Mesothelial cell of epicardium (in vitro differentiated cells): ENCODE measurements at regions not wholly inside any gene's neighbourhood (a gene's known extent, or its start where the extent isn't known, plus 50 kb on each side); places are given as distances from the start of the nearest gene placed in this dataset.
A peak's percentile ranks its signal among the peaks of the same experiment; 100 is the strongest.

ENCODE experiments used
- DNase-seq, 2 experiments: peaks; one replicate each; pipeline ENCODE4 v3.0.0; 2021; ENCODE audit warnings: low spot score in 2 of 2; ENCODE audit not compliant: unreplicated experiment in 2 of 2
- H3K27ac Mint-ChIP-seq: 2 replicates; pipeline ENCODE4 v1.8.0; 2021; ENCODE audit warnings: mixed read lengths
- H3K27me3 Mint-ChIP-seq: 2 replicates; pipeline ENCODE4 v1.8.0; 2021; ENCODE audit warnings: low read depth, mixed read lengths
- H3K36me3 Mint-ChIP-seq: 2 replicates; pipeline ENCODE4 v1.8.0; 2021; ENCODE audit warnings: mixed read lengths
- H3K4me1 Mint-ChIP-seq: 2 replicates; pipeline ENCODE4 v1.8.0; 2021; ENCODE audit warnings: mixed read lengths
- H3K4me3 Mint-ChIP-seq: 2 replicates; pipeline ENCODE4 v1.8.0; 2021; ENCODE audit warnings: mild to moderate bottlenecking, moderate library complexity, mixed read lengths
- H3K9me3 Mint-ChIP-seq: 2 replicates; pipeline ENCODE4 v1.8.0; 2021; ENCODE audit warnings: mixed read lengths
- CTCF ChIP-seq: fragments of 200-600 bp; sonication (generic); IDR thresholded peaks from one replicate; pipeline ENCODE4 v1.5.0; 2021; ENCODE audit warnings: antibody characterized with exemption; ENCODE audit not compliant: unreplicated experiment

GRCh38 chr3:189508784-189509501, 122.2 kb upstream of the TP63 start:
- Mint-ChIP-seq H3K9me3 (no peaks in the 10 kb centered on the region), H3K36me3 (no peaks in the 10 kb centered on the region), H3K4me3 (no peak overlapping the region), H3K27me3 (no peaks in the 10 kb centered on the region), H3K27ac (peak overlapping the region; percentile 26), H3K4me1 (peaks cover 29% of the 10 kb centered on the region)
- no peak for DNase-seq
- no peak for TF ChIP-seq CTCF

GRCh38 chr3:189512039-189512438, 119.2 kb upstream of the TP63 start:
- Mint-ChIP-seq H3K4me1 (peaks cover 33% of the 10 kb centered on the region), H3K4me3 (no peak overlapping the region), H3K9me3 (no peaks in the 10 kb centered on the region), H3K36me3 (no peaks in the 10 kb centered on the region), H3K27me3 (no peaks in the 10 kb centered on the region), H3K27ac (no peak overlapping the region)
- TF ChIP-seq CTCF, result no peak
- no peak for DNase-seq

- Mint-ChIP-seq H3K27me3 (no peaks in the 10 kb centered on the region), H3K4me1 (peaks cover 33% of the 10 kb centered on the region), H3K4me3 (no peak overlapping the region), H3K9me3 (peaks cover 5% of the 10 kb centered on the region), H3K36me3 (no peaks in the 10 kb centered on the region), H3K27ac (no peak overlapping the region)
- DNase-seq, result no peak
- TF ChIP-seq CTCF, result no peak
These were observed 118.4 kb upstream of the TP63 start for GRCh38 chr3:189512821-189513220.

GRCh38 chr3:189513281-189514117, 117.7 kb upstream of the TP63 start:
- Mint-ChIP-seq H3K27ac (peak overlapping the region; percentile 51), H3K36me3 (no peaks in the 10 kb centered on the region), H3K4me1 (peaks cover 29% of the 10 kb centered on the region), H3K4me3 (no peak overlapping the region), H3K9me3 (peaks cover 11% of the 10 kb centered on the region), H3K27me3 (no peaks in the 10 kb centered on the region)
- TF ChIP-seq CTCF, result no peak
- DNase-seq, result no peak

GRCh38 chr3:189516039-189516438, 115.2 kb upstream of the TP63 start:
- Mint-ChIP-seq H3K36me3 (peaks cover 11% of the 10 kb centered on the region), H3K27me3 (no peaks in the 10 kb centered on the region), H3K27ac (no peak overlapping the region), H3K9me3 (peaks cover 23% of the 10 kb centered on the region), H3K4me1 (peaks cover 18% of the 10 kb centered on the region), H3K4me3 (no peak overlapping the region)
- DNase-seq, result no peak
- no peak for TF ChIP-seq CTCF
